ENCODE measurements at regions not wholly inside any gene's neighbourhood (a gene's known extent, or its start where the extent isn't known, plus 50 kb on each side); places are given as distances from the start of the nearest gene placed in this dataset.

DNA sequence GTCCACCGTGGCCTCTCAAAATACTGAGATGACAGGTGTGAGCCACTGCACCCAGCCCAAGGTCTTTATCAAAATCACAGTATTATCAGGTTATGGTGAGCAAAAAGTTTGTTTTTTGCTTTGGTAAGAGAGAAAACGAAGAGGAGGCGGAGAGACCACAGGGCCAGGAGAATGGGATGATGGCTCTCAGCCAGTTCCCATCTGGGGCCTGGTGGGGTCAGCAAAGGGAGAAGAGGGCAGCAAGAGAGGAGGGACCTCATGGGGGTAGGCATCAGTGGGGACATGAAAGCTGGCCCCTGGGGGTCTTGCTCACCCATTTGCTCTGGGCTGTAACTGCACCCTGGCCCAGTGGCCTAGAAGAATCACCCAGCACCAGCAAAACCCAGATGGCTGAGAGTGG lies 190.2 kb downstream of the SHANK2 start:
- Mint-ChIP-seq H3K36me3 (ENCODE audit: low read depth) (no peaks in the 10 kb centered on the region), H3K27me3 (ENCODE audit: low read depth) (no peaks in the 10 kb centered on the region), H3K27ac (no peak overlapping the region), H3K4me3 (ENCODE audit: low read depth) (no peak overlapping the region), H3K4me1 (ENCODE audit: low read depth) (no peaks in the 10 kb centered on the region), H3K9me3 (no peaks in the 10 kb centered on the region)
- no peak for DNase-seq (ENCODE audit: low spot score)
- intact Hi-C loops (cut with micrococcal nuclease) = no loop called here

DNA sequence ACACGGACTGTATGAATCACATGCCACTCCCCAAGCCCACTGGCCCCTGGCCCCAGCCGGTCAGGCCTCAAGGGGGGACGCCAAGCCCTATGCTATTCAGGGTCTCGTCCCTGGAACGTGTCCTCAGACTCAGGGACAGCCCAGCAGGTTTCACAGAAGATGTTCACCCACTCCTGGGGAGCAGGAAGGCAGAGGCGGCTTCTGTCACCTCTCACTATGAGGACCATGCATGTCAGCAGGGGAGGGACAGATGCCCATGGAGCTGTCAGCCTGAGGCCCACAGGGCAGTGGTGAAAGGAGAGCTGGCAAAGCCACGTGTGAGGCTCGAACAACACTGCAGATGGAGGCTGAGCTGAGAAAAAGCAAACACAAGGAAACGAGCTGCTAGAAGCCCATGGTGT lies 192.0 kb downstream of the SHANK2 start:
- Mint-ChIP-seq H3K9me3 (no peaks in the 10 kb centered on the region), H3K27ac (no peak overlapping the region)
- intact Hi-C loops (cut with micrococcal nuclease) = no loop called here

DNA sequence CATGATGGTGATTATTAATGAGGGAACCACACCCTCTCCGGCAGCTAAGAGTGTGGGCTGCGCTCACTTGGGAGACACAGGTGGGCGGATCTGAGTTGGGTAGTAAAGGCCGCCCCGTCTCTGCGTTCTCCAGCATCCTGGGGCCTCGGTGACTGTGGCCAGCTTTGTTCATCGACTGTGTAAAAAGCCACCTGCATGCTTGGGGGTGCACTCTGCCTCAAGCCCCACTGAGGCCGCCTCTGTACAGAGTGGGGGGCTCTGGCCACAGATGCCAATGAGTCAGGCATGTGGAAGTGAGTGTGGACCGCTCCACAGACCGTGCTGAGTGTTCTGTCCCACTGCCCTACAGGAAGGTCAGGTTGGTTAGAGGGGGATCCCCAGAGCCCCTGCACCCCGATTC lies 192.7 kb downstream of the SHANK2 start:
- intact Hi-C loops (cut with micrococcal nuclease) = no loop called here
- no peaks in the 10 kb centered on the region for H3K27me3 Mint-ChIP-seq (ENCODE audit: low read depth)
- no peak for DNase-seq (ENCODE audit: low spot score)
- no peak overlapping the region for H3K27ac Mint-ChIP-seq
- no peaks in the 10 kb centered on the region for H3K4me1 Mint-ChIP-seq (ENCODE audit: low read depth)
- no peaks in the 10 kb centered on the region for H3K36me3 Mint-ChIP-seq (ENCODE audit: low read depth)
- H3K9me3 Mint-ChIP-seq = no peaks in the 10 kb centered on the region
- H3K4me3 Mint-ChIP-seq (ENCODE audit: low read depth) = no peak overlapping the region

More for the DNA sequence above, 192.0 kb downstream of the SHANK2 start:
- Mint-ChIP-seq H3K27me3 (ENCODE audit: low read depth) (no peaks in the 10 kb centered on the region), H3K36me3 (ENCODE audit: low read depth) (no peaks in the 10 kb centered on the region), H3K4me3 (ENCODE audit: low read depth) (no peak overlapping the region), H3K4me1 (ENCODE audit: low read depth) (no peaks in the 10 kb centered on the region)
- no peak for DNase-seq (ENCODE audit: low spot score)

DNA sequence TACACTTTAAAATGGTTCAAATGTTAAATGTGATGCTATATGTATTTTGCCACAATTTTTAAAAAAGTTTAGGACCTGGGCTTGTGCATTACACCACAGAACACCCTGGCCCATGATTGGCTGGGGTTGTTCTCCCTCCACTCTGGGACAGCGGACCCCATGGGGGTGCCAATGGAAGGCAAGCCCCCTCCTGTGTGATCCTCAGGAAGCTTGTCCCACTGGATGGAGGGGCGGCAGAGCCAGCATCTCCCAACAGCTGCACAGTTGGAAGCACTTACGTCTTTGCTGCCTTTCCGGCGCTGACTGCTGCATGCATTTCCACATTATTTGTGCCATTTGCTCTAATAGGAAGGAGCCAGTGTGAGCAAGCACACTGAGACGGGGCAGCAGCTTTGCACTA lies 196.5 kb downstream of the SHANK2 start:
- H3K4me3 Mint-ChIP-seq (ENCODE audit: low read depth) = no peak overlapping the region
- H3K9me3 Mint-ChIP-seq = no peaks in the 10 kb centered on the region

More for the DNA sequence above, 196.5 kb downstream of the SHANK2 start:
- DNase-seq (ENCODE audit: low spot score) = no peak
- Mint-ChIP-seq H3K27me3 (ENCODE audit: low read depth) (no peaks in the 10 kb centered on the region), H3K36me3 (ENCODE audit: low read depth) (no peaks in the 10 kb centered on the region), H3K4me1 (ENCODE audit: low read depth) (no peaks in the 10 kb centered on the region), H3K27ac (no peak overlapping the region)
- intact Hi-C loops (cut with micrococcal nuclease) = no loop called here

All from activated T-helper 2 cell treated with anti-CD3 and anti-CD28 coated beads, Interferon-gamma antibody, Interleukin-2, Interleukin-4, amounts not matched to agents 10 μg/mL and 5 μg/mL and 100 μg/mL, durations not matched to agents 14 hours and 24 hours and 36 hours (primary cell).